DND-41 (cell line): ENCODE measurements at regions not wholly inside any gene's neighbourhood (a gene's known extent, or its start where the extent isn't known, plus 50 kb on each side); places are given as distances from the start of the nearest gene placed in this dataset.

ENCODE experiments used
- CTCF ChIP-seq: IDR thresholded peaks from 2 replicates; pipeline ENCODE4 v1.5.1; 2012; ENCODE audit warnings: borderline replicate concordance, low read length, moderate library complexity, mild to moderate bottlenecking; ENCODE audit not compliant: poor library complexity, severe bottlenecking; ENCODE audit errors: extremely low read depth
- EZH2 ChIP-seq: IDR thresholded peaks from 3 replicates; pipeline ENCODE4 v1.6.1; 2012; ENCODE audit warnings: borderline replicate concordance, low read depth, mild to moderate bottlenecking, moderate library complexity, low read length, inconsistent platforms; ENCODE audit not compliant: severe bottlenecking

GRCh38 chr13:33682020-33682564 is 135.9 kb upstream of the RFC3 start:
- no peak for TF ChIP-seq CTCF
- TF ChIP-seq EZH2, result no peak
